SK-N-SH (cell line): ENCODE measurements at regions not wholly inside any gene's neighbourhood (a gene's known extent, or its start where the extent isn't known, plus 50 kb on each side); places are given as distances from the start of the nearest gene placed in this dataset.

Experiments
- CHD2 ChIP-seq: fragments of 150-350 bp; IDR thresholded peaks from 2 replicates; pipeline ENCODE4 v1.6.1; 2018; ENCODE audit warnings: low read length; ENCODE audit not compliant: partially characterized antibody
- GATA2 ChIP-seq: sonication (generic); formaldehyde crosslinking; IDR thresholded peaks from 2 replicates; pipeline ENCODE4 v1.5.0; 2020; ENCODE audit warnings: mild to moderate bottlenecking, missing genetic modification reagents
- NRF1 ChIP-seq: IDR thresholded peaks from 2 replicates; pipeline ENCODE4 v1.6.1; 2012; ENCODE audit warnings: low read depth, mild to moderate bottlenecking, low read length
- TEAD4 ChIP-seq: IDR thresholded peaks from 2 replicates; pipeline ENCODE4 v1.4.0; 2012; ENCODE audit warnings: mild to moderate bottlenecking, borderline replicate concordance; ENCODE audit not compliant: insufficient read depth
- USF1 ChIP-seq: IDR thresholded peaks from 2 replicates; pipeline ENCODE4 v1.4.0; 2012; ENCODE audit warnings: low read depth, borderline replicate concordance
- TF ChIP-seq, protein P1 (sequence below): fragments of 200-600 bp; sonication (generic); IDR thresholded peaks from 2 replicates; pipeline ENCODE4 v1.6.1; 2017; ENCODE audit warnings: antibody characterized with exemption, mild to moderate bottlenecking, moderate library complexity
- TF ChIP-seq, protein P2 (sequence below): fragments of 150-350 bp; IDR thresholded peaks from 2 replicates; pipeline ENCODE4 v1.6.1; 2017; ENCODE audit warnings: antibody characterized with exemption, low read length, low read depth, borderline replicate concordance

GRCh38 chr11:81647374-81647773 is 1086.3 kb downstream of the FAM181B start:
- TF ChIP-seq USF1: no peak
- TF ChIP-seq, protein P1, sequence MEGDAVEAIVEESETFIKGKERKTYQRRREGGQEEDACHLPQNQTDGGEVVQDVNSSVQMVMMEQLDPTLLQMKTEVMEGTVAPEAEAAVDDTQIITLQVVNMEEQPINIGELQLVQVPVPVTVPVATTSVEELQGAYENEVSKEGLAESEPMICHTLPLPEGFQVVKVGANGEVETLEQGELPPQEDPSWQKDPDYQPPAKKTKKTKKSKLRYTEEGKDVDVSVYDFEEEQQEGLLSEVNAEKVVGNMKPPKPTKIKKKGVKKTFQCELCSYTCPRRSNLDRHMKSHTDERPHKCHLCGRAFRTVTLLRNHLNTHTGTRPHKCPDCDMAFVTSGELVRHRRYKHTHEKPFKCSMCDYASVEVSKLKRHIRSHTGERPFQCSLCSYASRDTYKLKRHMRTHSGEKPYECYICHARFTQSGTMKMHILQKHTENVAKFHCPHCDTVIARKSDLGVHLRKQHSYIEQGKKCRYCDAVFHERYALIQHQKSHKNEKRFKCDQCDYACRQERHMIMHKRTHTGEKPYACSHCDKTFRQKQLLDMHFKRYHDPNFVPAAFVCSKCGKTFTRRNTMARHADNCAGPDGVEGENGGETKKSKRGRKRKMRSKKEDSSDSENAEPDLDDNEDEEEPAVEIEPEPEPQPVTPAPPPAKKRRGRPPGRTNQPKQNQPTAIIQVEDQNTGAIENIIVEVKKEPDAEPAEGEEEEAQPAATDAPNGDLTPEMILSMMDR: no peak
- TF ChIP-seq GATA2 (CRISPR knock-in tag): no peak
- no peak for TF ChIP-seq TEAD4
- TF ChIP-seq NRF1: no peak
- TF ChIP-seq, protein P2, sequence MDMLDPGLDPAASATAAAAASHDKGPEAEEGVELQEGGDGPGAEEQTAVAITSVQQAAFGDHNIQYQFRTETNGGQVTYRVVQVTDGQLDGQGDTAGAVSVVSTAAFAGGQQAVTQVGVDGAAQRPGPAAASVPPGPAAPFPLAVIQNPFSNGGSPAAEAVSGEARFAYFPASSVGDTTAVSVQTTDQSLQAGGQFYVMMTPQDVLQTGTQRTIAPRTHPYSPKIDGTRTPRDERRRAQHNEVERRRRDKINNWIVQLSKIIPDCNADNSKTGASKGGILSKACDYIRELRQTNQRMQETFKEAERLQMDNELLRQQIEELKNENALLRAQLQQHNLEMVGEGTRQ: no peak
- TF ChIP-seq CHD2: no peak
